H9 (cell line): ENCODE measurements at regions not wholly inside any gene's neighbourhood (a gene's known extent, or its start where the extent isn't known, plus 50 kb on each side); places are given as distances from the start of the nearest gene placed in this dataset.

Experiments
- DNase-seq: peaks from one replicate; pipeline ENCODE4 v3.0.0-alpha.2; 2017
- H2AFZ ChIP-seq: one replicate; pipeline ENCODE4 v1.6.1; 2013; ENCODE audit warnings: mild to moderate bottlenecking, low read length, control low read depth, moderate library complexity
- H2AK5ac ChIP-seq: 2 replicates; pipeline ENCODE4 v1.6.1; 2013; ENCODE audit warnings: low read length, control low read depth, mixed read lengths; ENCODE audit not compliant: insufficient read length
- H2BK120ac ChIP-seq: one replicate; pipeline ENCODE4 v1.6.1; 2013; ENCODE audit warnings: low read depth, mild to moderate bottlenecking, low read length, control low read depth, inconsistent platforms; ENCODE audit not compliant: poor library complexity, severe bottlenecking
- H2BK12ac ChIP-seq: 2 replicates; pipeline ENCODE4 v1.6.1; 2013; ENCODE audit warnings: low read length, control low read depth, mixed read lengths, low read depth; ENCODE audit not compliant: insufficient read length
- H2BK15ac ChIP-seq: 2 replicates; pipeline ENCODE4 v1.6.1; 2013; ENCODE audit warnings: low read depth, low read length, control low read depth
- H2BK20ac ChIP-seq: one replicate; pipeline ENCODE4 v1.6.1; 2013; ENCODE audit warnings: low read depth, mild to moderate bottlenecking, low read length, control low read depth, inconsistent platforms; ENCODE audit not compliant: poor library complexity, severe bottlenecking
- H2BK5ac ChIP-seq: 2 replicates; pipeline ENCODE4 v1.6.1; 2013; ENCODE audit warnings: low read length, control low read depth, mixed read lengths; ENCODE audit not compliant: insufficient read length
- H3K14ac ChIP-seq: 2 replicates; pipeline ENCODE4 v1.6.1; 2013; ENCODE audit warnings: low read length, control low read depth; ENCODE audit not compliant: insufficient read depth
- H3K18ac ChIP-seq: 2 replicates; pipeline ENCODE4 v1.6.1; 2013; ENCODE audit warnings: low read depth, mild to moderate bottlenecking, mixed read lengths, low read length, control low read depth; ENCODE audit not compliant: insufficient read length
- H3K23ac ChIP-seq: 2 replicates; pipeline ENCODE4 v1.6.1; 2013; ENCODE audit warnings: low read length, control low read depth, mixed read lengths, low read depth; ENCODE audit not compliant: insufficient read length
- H3K23me2 ChIP-seq: 2 replicates; pipeline ENCODE4 v1.6.1; 2013; ENCODE audit warnings: low read depth, mild to moderate bottlenecking, mixed read lengths, low read length, control low read depth; ENCODE audit not compliant: insufficient read length, poor library complexity, severe bottlenecking
- H3K27ac ChIP-seq: 2 replicates; pipeline ENCODE4 v1.5.1; 2013; ENCODE audit warnings: low read length, control low read depth, mixed read lengths, low read depth; ENCODE audit not compliant: insufficient read length
- H3K27me3 ChIP-seq: 2 replicates; pipeline ENCODE4 v1.6.1; 2013; ENCODE audit warnings: low read length, control low read depth, inconsistent platforms; ENCODE audit not compliant: insufficient read depth
- H3K4ac ChIP-seq: 2 replicates; pipeline ENCODE4 v1.6.1; 2013; ENCODE audit warnings: low read depth, mild to moderate bottlenecking, control low read depth, inconsistent platforms, low read length, moderate library complexity
- H3K4me1 ChIP-seq: 2 replicates; pipeline ENCODE4 v1.6.1; 2013; ENCODE audit warnings: low read length, control low read depth, inconsistent platforms; ENCODE audit not compliant: insufficient read depth
- H3K4me2 ChIP-seq: 2 replicates; pipeline ENCODE4 v1.6.1; 2013; ENCODE audit warnings: low read length, control low read depth, mixed read lengths; ENCODE audit not compliant: insufficient read length, insufficient read depth
- H3K56ac ChIP-seq: 2 replicates; pipeline ENCODE4 v1.6.1; 2013; ENCODE audit warnings: low read depth, mild to moderate bottlenecking, mixed read lengths, low read length, control low read depth; ENCODE audit not compliant: insufficient read length
- H3K79me1 ChIP-seq: 2 replicates; pipeline ENCODE4 v1.6.1; 2013; ENCODE audit warnings: low read depth, mild to moderate bottlenecking, moderate library complexity, low read length, control low read depth, inconsistent platforms; ENCODE audit not compliant: insufficient read depth, poor library complexity, severe bottlenecking
- H3K79me2 ChIP-seq: 2 replicates; pipeline ENCODE4 v1.6.1; 2013; ENCODE audit warnings: low read length, control low read depth, inconsistent platforms; ENCODE audit not compliant: insufficient read depth
- H3K9ac ChIP-seq: 2 replicates; pipeline ENCODE4 v1.6.1; 2013; ENCODE audit warnings: low read length, control low read depth, mixed read lengths; ENCODE audit not compliant: insufficient read length; ENCODE audit errors: extremely low read depth
- H3K9me3 ChIP-seq: one replicate; pipeline ENCODE4 v1.6.1; 2013; ENCODE audit warnings: low read depth, low read length, inconsistent platforms; ENCODE audit not compliant: control insufficient read depth
- H3T11ph ChIP-seq: one replicate; pipeline ENCODE4 v1.6.1; 2013; ENCODE audit warnings: mild to moderate bottlenecking, low read length, control low read depth, inconsistent platforms
- H4K20me1 ChIP-seq: one replicate; pipeline ENCODE4 v1.6.1; 2013; ENCODE audit not compliant: control insufficient read depth, insufficient read length, insufficient read depth
- H4K5ac ChIP-seq: 2 replicates; pipeline ENCODE4 v1.6.1; 2013; ENCODE audit warnings: low read depth, mild to moderate bottlenecking, mixed read lengths, low read length, control low read depth; ENCODE audit not compliant: insufficient read length
- H4K8ac ChIP-seq: replicated peaks from 2 replicates; pipeline ENCODE4 v1.6.1; 2013; ENCODE audit warnings: low read length, control low read depth, mixed read lengths, low read depth; ENCODE audit not compliant: insufficient read length
- H4K91ac ChIP-seq: 2 replicates; pipeline ENCODE4 v1.6.1; 2013; ENCODE audit warnings: low read depth, mild to moderate bottlenecking, moderate library complexity, mixed read lengths, low read length, control low read depth; ENCODE audit not compliant: insufficient read length
- H3K27ac Mint-ChIP-seq, 3 experiments: 2 replicates in 2 of 3; 3 replicates in 1 of 3; pipeline ENCODE4 v1.8.0; 2020 to 2021; ENCODE audit warnings: mixed read lengths in 3 of 3, mild to moderate bottlenecking in 1 of 3, moderate library complexity in 1 of 3
- H3K27me3 Mint-ChIP-seq: 2 replicates; pipeline ENCODE4 v1.8.0; 2021; ENCODE audit warnings: low read depth, mild to moderate bottlenecking, moderate library complexity, mixed read lengths
- H3K36me3 Mint-ChIP-seq, 3 experiments: 2 replicates in 2 of 3; 3 replicates in 1 of 3; pipeline ENCODE4 v1.8.0; 2020 to 2021; ENCODE audit warnings: low read depth in 3 of 3, mixed read lengths in 3 of 3; ENCODE audit not compliant: insufficient read depth in 1 of 3
- H3K4me1 Mint-ChIP-seq, 2 experiments: 2 replicates each; pipeline ENCODE4 v1.8.0; 2020; ENCODE audit warnings: mixed read lengths in 2 of 2
- H3K4me3 Mint-ChIP-seq, 2 experiments: 2 replicates in 1 of 2; 3 replicates in 1 of 2; pipeline ENCODE4 v1.8.0; 2020 to 2021; ENCODE audit warnings: mild to moderate bottlenecking in 2 of 2, mixed read lengths in 2 of 2, moderate library complexity in 1 of 2
- H3K9me3 Mint-ChIP-seq, 2 experiments: 2 replicates in 1 of 2; 3 replicates in 1 of 2; pipeline ENCODE4 v1.8.0; 2020; ENCODE audit warnings: mild to moderate bottlenecking in 2 of 2, mixed read lengths in 2 of 2, moderate library complexity in 1 of 2
- CTCF ChIP-seq: fragments of 200-600 bp; sonication (generic); conservative IDR thresholded peaks from 3 replicates; pipeline ENCODE4 v1.8.0; 2021; ENCODE audit warnings: antibody characterized with exemption, mild to moderate bottlenecking

- no peak overlapping the region for H4K91ac ChIP-seq
- H2BK15ac ChIP-seq: no peak overlapping the region
- H3K9me3 ChIP-seq: peaks cover 15% of the 10 kb centered on the region
- H3K4me3 Mint-ChIP-seq: no peak overlapping the region
- no peaks in the 10 kb centered on the region for H4K20me1 ChIP-seq
- H2AFZ ChIP-seq: no peak overlapping the region
- H3K27ac Mint-ChIP-seq: no peak overlapping the region
- no peak overlapping the region for H3K4ac ChIP-seq
- no peaks in the 10 kb centered on the region for H3K79me1 ChIP-seq
- TF ChIP-seq CTCF: no peak
- H2BK120ac ChIP-seq: no peak overlapping the region
- peaks cover 15 to 64% of the 10 kb centered on the region in 2 experiments for H3K9me3 Mint-ChIP-seq
- no peaks in the 10 kb centered on the region; a peak in 4 of 7 replicates for H3K36me3 Mint-ChIP-seq
- H2BK12ac ChIP-seq: no peak overlapping the region
- no peak overlapping the region for H4K5ac ChIP-seq
- H3K23ac ChIP-seq: no peak overlapping the region
- no peak overlapping the region for H3K4me2 ChIP-seq
- H3K56ac ChIP-seq: no peak overlapping the region
- no peak overlapping the region for H3T11ph ChIP-seq
- H3K14ac ChIP-seq: no peak overlapping the region
- H4K8ac ChIP-seq: no peak overlapping the region
- H3K18ac ChIP-seq: no peak overlapping the region
- no peak overlapping the region for H3K9ac ChIP-seq
- H3K23me2 ChIP-seq: no peaks in the 10 kb centered on the region
- H3K4me1 ChIP-seq: no peaks in the 10 kb centered on the region
- no peaks in the 10 kb centered on the region for H3K79me2 ChIP-seq
- DNase-seq: no peak
- peaks cover 9 to 10% of the 10 kb centered on the region in 2 experiments for H3K4me1 Mint-ChIP-seq
- no peak overlapping the region for H2BK20ac ChIP-seq
- no peak overlapping the region for H2BK5ac ChIP-seq
- no peak overlapping the region for H2AK5ac ChIP-seq
- H3K27me3 Mint-ChIP-seq: no peaks in the 10 kb centered on the region
- no peaks in the 10 kb centered on the region for H3K27me3 ChIP-seq
- H3K27ac ChIP-seq: no peak overlapping the region
These were observed 587.1 kb upstream of the GRIA3 start for GRCh38 chrX:122596998-122597397.
